Chondrocyte (in vitro differentiated cells): ENCODE measurements at regions not wholly inside any gene's neighbourhood (a gene's known extent, or its start where the extent isn't known, plus 50 kb on each side); places are given as distances from the start of the nearest gene placed in this dataset.

ENCODE experiments used
- DNase-seq: peaks from one replicate; pipeline ENCODE4 v3.0.0; 2021; ENCODE audit warnings: mixed read lengths, low spot score
- H3K27ac Mint-ChIP-seq: one replicate; pipeline ENCODE4 v1.8.0; 2021; ENCODE audit warnings: mild to moderate bottlenecking, moderate library complexity, mixed read lengths; ENCODE audit not compliant: unreplicated experiment
- H3K27me3 Mint-ChIP-seq: 2 replicates; pipeline ENCODE4 v1.8.0; 2021; ENCODE audit warnings: low read depth, mixed read lengths
- H3K36me3 Mint-ChIP-seq: 2 replicates; pipeline ENCODE4 v1.8.0; 2021; ENCODE audit warnings: low read depth, mixed read lengths
- H3K4me1 Mint-ChIP-seq: 2 replicates; pipeline ENCODE4 v1.8.0; 2021; ENCODE audit warnings: low read depth, mild to moderate bottlenecking, mixed read lengths
- H3K4me3 Mint-ChIP-seq: one replicate; pipeline ENCODE4 v1.8.0; 2021; ENCODE audit warnings: mild to moderate bottlenecking, moderate library complexity, mixed read lengths; ENCODE audit not compliant: unreplicated experiment
- H3K9me3 Mint-ChIP-seq: 2 replicates; pipeline ENCODE4 v1.8.0; 2021; ENCODE audit warnings: low read depth, mixed read lengths
- CTCF ChIP-seq: fragments of 200-600 bp; sonication (generic); IDR thresholded peaks from 2 replicates; pipeline ENCODE4 v1.5.0; 2021; ENCODE audit warnings: antibody characterized with exemption, mild to moderate bottlenecking, moderate library complexity

GRCh38 chr21:38072489-38072888 lies 156.2 kb upstream of the KCNJ6 start:
- DNase-seq, result no peak
- H3K9me3 Mint-ChIP-seq, result peaks cover 11% of the 10 kb centered on the region
- peaks cover 2% of the 10 kb centered on the region for H3K36me3 Mint-ChIP-seq
- no peak for TF ChIP-seq CTCF
- no peaks in the 10 kb centered on the region for H3K4me1 Mint-ChIP-seq
- H3K27ac Mint-ChIP-seq, result no peak overlapping the region
- H3K4me3 Mint-ChIP-seq, result no peak overlapping the region
- peaks cover 22% of the 10 kb centered on the region for H3K27me3 Mint-ChIP-seq

- Mint-ChIP-seq H3K27ac (no peak overlapping the region), H3K36me3 (peaks cover 2% of the 10 kb centered on the region), H3K9me3 (peaks cover 11% of the 10 kb centered on the region), H3K4me3 (no peak overlapping the region), H3K4me1 (peaks cover 19% of the 10 kb centered on the region), H3K27me3 (peaks cover 24% of the 10 kb centered on the region)
- no peak for TF ChIP-seq CTCF
- no peak for DNase-seq
Observed at GRCh38 chr21:38075833-38076587, 159.8 kb upstream of the KCNJ6 start.

- peaks cover 2% of the 10 kb centered on the region for H3K36me3 Mint-ChIP-seq
- no peak overlapping the region for H3K27ac Mint-ChIP-seq
- H3K27me3 Mint-ChIP-seq, result peaks cover 10% of the 10 kb centered on the region
- no peak for DNase-seq
- no peak for TF ChIP-seq CTCF
- no peak overlapping the region for H3K4me3 Mint-ChIP-seq
- peaks cover 11% of the 10 kb centered on the region for H3K9me3 Mint-ChIP-seq
- peaks cover 19% of the 10 kb centered on the region for H3K4me1 Mint-ChIP-seq
Observed at GRCh38 chr21:38077569-38077968, 161.3 kb upstream of the KCNJ6 start.

- no peak for TF ChIP-seq CTCF
- Mint-ChIP-seq H3K27me3 (peaks cover 2% of the 10 kb centered on the region), H3K4me1 (peaks cover 19% of the 10 kb centered on the region), H3K36me3 (no peaks in the 10 kb centered on the region), H3K4me3 (no peak overlapping the region), H3K9me3 (no peaks in the 10 kb centered on the region), H3K27ac (no peak overlapping the region)
- no peak for DNase-seq
Observed at GRCh38 chr21:38080888-38081287, 164.6 kb upstream of the KCNJ6 start.

GRCh38 chr21:38081708-38082107 lies 165.5 kb upstream of the KCNJ6 start:
- no peak for DNase-seq
- TF ChIP-seq CTCF, result no peak
- H3K4me3 Mint-ChIP-seq, result no peak overlapping the region
- no peak overlapping the region for H3K27ac Mint-ChIP-seq
- H3K9me3 Mint-ChIP-seq, result no peaks in the 10 kb centered on the region
- no peaks in the 10 kb centered on the region for H3K36me3 Mint-ChIP-seq
- H3K27me3 Mint-ChIP-seq, result peaks cover 5% of the 10 kb centered on the region
- peaks cover 19% of the 10 kb centered on the region for H3K4me1 Mint-ChIP-seq
